A549 (cell line): ENCODE measurements at regions not wholly inside any gene's neighbourhood (a gene's known extent, or its start where the extent isn't known, plus 50 kb on each side); places are given as distances from the start of the nearest gene placed in this dataset.

Source experiments
- ATAC-seq, 2 experiments: fragments of 200-7000 bp in 1 of 2; fragments of >200 bp in 1 of 2; cut with Nextera tagmentation in 1 of 2; cut with Tn5 transposase in 1 of 2; 3 replicates each; pipeline versions ENCODE4 v1.8.0 to v1.9.1; 2018 to 2020; ENCODE audit warnings: mild to moderate bottlenecking in 1 of 2, moderate library complexity in 1 of 2
- CTCF ChIA-PET: fragments of 300-600 bp; sonication (Branson Sonifier 250); formaldehyde crosslinking; extraction: SDS; loops from one replicate; lab custom pipeline; 2021; ENCODE audit warnings: antibody characterized with exemption, inconsistent platforms; lab: Yijun Ruan, JAX
- POLR2A ChIA-PET: fragments of 350-600 bp; formaldehyde crosslinking; extraction: SDS; loops from one replicate; lab custom pipeline; 2021; ENCODE audit warnings: antibody characterized with exemption, inconsistent platforms; lab: Yijun Ruan, JAX
- DNase-seq, 2 experiments: peaks; one replicate each; pipeline versions ENCODE4 v3.0.0 to v3.0.0-alpha.2; 2011 to 2016; ENCODE audit warnings: low read depth in 1 of 2, low spot score in 1 of 2
- FAIRE-seq: peaks from 2 replicates; lab custom pipeline; 2011; peaks lifted over from hg19 to GRCh38; lab: Jason Lieb, UNC
- H3K27ac ChIP-seq, 2 experiments: fragments of >200 bp; sonication (Bioruptor Twin); formaldehyde crosslinking; 3 replicates each; pipeline ENCODE4 v1.5.1; 2016 to 2017
- H3K4me1 ChIP-seq: fragments of >200 bp; sonication (Bioruptor Twin); formaldehyde crosslinking; 3 replicates; pipeline ENCODE4 v1.6.1; 2016
- H3K4me2 ChIP-seq: fragments of >200 bp; sonication (Bioruptor Twin); formaldehyde crosslinking; 3 replicates; pipeline ENCODE4 v1.6.1; 2016
- H3K4me3 ChIP-seq: fragments of >200 bp; sonication (Bioruptor Twin); formaldehyde crosslinking; 3 replicates; pipeline ENCODE4 v1.5.1; 2016
- H3K9me3 ChIP-seq: fragments of >200 bp; sonication (Bioruptor Twin); formaldehyde crosslinking; 3 replicates; pipeline ENCODE4 v1.6.1; 2016
- CEBPB ChIP-seq, 2 experiments: fragments of >200 bp in 1 of 2; sonication (Bioruptor Twin) in 1 of 2; formaldehyde crosslinking in 1 of 2; IDR thresholded peaks; 2 replicates each; pipeline ENCODE4 v1.6.1; 2012 to 2016
- CHD4 ChIP-seq: fragments of 200-600 bp; sonication (generic); IDR thresholded peaks from 2 replicates; pipeline ENCODE4 v1.6.1; 2016; ENCODE audit warnings: antibody characterized with exemption, mild to moderate bottlenecking, borderline replicate concordance
- EHF ChIP-seq: fragments of 250-450 bp; sonication (Bioruptor Pico); IDR thresholded peaks from 2 replicates; pipeline ENCODE4 v1.5.0; 2020; ENCODE audit warnings: mild to moderate bottlenecking
- FOSL2 ChIP-seq, 2 experiments: fragments of 450-650 bp in 1 of 2; fragments of >200 bp in 1 of 2; sonication (Bioruptor Twin) in 1 of 2; formaldehyde crosslinking; IDR thresholded peaks; 2 replicates each; pipeline versions ENCODE4 v1.5.0 to v1.6.1; 2016 to 2020; ENCODE audit warnings: mild to moderate bottlenecking in 1 of 2, moderate library complexity in 1 of 2
- HMGXB4 ChIP-seq: fragments of 250-450 bp; sonication (Bioruptor Pico); IDR thresholded peaks from 2 replicates; pipeline ENCODE4 v1.5.0; 2021; ENCODE audit warnings: mild to moderate bottlenecking, moderate library complexity, borderline replicate concordance
- HOXA7 ChIP-seq: fragments of 250-450 bp; sonication (Bioruptor Pico); IDR thresholded peaks from 2 replicates; pipeline ENCODE4 v1.5.0; 2020; ENCODE audit warnings: mild to moderate bottlenecking, moderate library complexity
- HOXB13 ChIP-seq: fragments of 250-450 bp; sonication (Bioruptor Pico); IDR thresholded peaks from 2 replicates; pipeline ENCODE4 v1.5.0; 2020; ENCODE audit warnings: low read depth, mild to moderate bottlenecking, moderate library complexity
- KDM1A ChIP-seq: fragments of 200-600 bp; sonication (generic); IDR thresholded peaks from 2 replicates; pipeline ENCODE4 v1.6.1; 2016; ENCODE audit warnings: low read depth, mild to moderate bottlenecking
- KDM5A ChIP-seq: fragments of 200-600 bp; sonication (generic); IDR thresholded peaks from 2 replicates; pipeline ENCODE4 v1.6.1; 2016; ENCODE audit warnings: antibody characterized with exemption, mild to moderate bottlenecking
- NPAS2 ChIP-seq: fragments of 250-450 bp; sonication (Bioruptor Pico); IDR thresholded peaks from 2 replicates; pipeline ENCODE4 v1.8.0; 2022; ENCODE audit warnings: mild to moderate bottlenecking, moderate library complexity, borderline replicate concordance
- PBX3 ChIP-seq: IDR thresholded peaks from 2 replicates; pipeline ENCODE4 v1.6.1; 2012
- POLR2AphosphoS2 ChIP-seq: conservative IDR thresholded peaks from 2 replicates; pipeline ENCODE4 v1.6.1; 2012; ENCODE audit warnings: low read length, improper control_type of control experiment, inconsistent platforms
- RAD21 ChIP-seq, 2 experiments: fragments of >200 bp in 1 of 2; sonication (Bioruptor Twin) in 1 of 2; formaldehyde crosslinking in 1 of 2; IDR thresholded peaks in 1 of 2; conservative IDR thresholded peaks in 1 of 2; 2 replicates in 1 of 2; 3 replicates in 1 of 2; pipeline ENCODE4 v1.6.1; 2012 to 2018; ENCODE audit warnings: inconsistent platforms in 1 of 2
- REST ChIP-seq: fragments of 200-600 bp; sonication (generic); IDR thresholded peaks from 2 replicates; pipeline ENCODE4 v1.6.1; 2016; ENCODE audit warnings: antibody characterized with exemption, mild to moderate bottlenecking, moderate library complexity
- RFX5 ChIP-seq: fragments of 450-650 bp; IDR thresholded peaks from 2 replicates; pipeline ENCODE4 v1.7.1; 2014; ENCODE audit warnings: antibody characterized with exemption, mild to moderate bottlenecking, moderate library complexity
- RNF2 ChIP-seq: fragments of 200-600 bp; sonication (generic); IDR thresholded peaks from 2 replicates; pipeline ENCODE4 v1.6.1; 2016; ENCODE audit warnings: low read depth, mild to moderate bottlenecking, antibody characterized with exemption, moderate library complexity, borderline replicate concordance
- SREBF2 ChIP-seq: fragments of 450-650 bp; IDR thresholded peaks from 2 replicates; pipeline ENCODE4 v1.6.1; 2014; ENCODE audit warnings: mild to moderate bottlenecking, moderate library complexity
- TP53 ChIP-seq: fragments of 250-450 bp; sonication (Bioruptor Pico); IDR thresholded peaks from 2 replicates; pipeline ENCODE4 v1.5.0; 2021; ENCODE audit warnings: mild to moderate bottlenecking, moderate library complexity
- ZC3H11A ChIP-seq: fragments of 450-650 bp; IDR thresholded peaks from 2 replicates; pipeline ENCODE4 v1.6.1; 2014; ENCODE audit warnings: antibody characterized with exemption, mild to moderate bottlenecking
- ZFP36 ChIP-seq: fragments of 450-650 bp; IDR thresholded peaks from 2 replicates; pipeline ENCODE4 v1.6.1; 2014; ENCODE audit warnings: borderline replicate concordance; ENCODE audit not compliant: partially characterized antibody
- ZSCAN20 ChIP-seq: fragments of 250-450 bp; sonication (Bioruptor Pico); IDR thresholded peaks from 2 replicates; pipeline ENCODE4 v1.8.0; 2022; ENCODE audit warnings: mild to moderate bottlenecking, moderate library complexity
- WGBS: methylation state at CpG from one replicate; pipeline ENCODE4 v1.1.6; 2017; ENCODE audit errors: missing lambda C conversion rate; 5-methylcytosine and 5-hydroxymethylcytosine counted together
- TF ChIP-seq, protein P1 (sequence below): fragments of >200 bp; sonication (Bioruptor Twin); formaldehyde crosslinking; IDR thresholded peaks from 3 replicates; pipeline ENCODE4 v1.5.1; 2016
- TF ChIP-seq, protein P2 (sequence below): fragments of 450-650 bp; IDR thresholded peaks from 2 replicates; pipeline ENCODE4 v1.6.1; 2014; ENCODE audit warnings: antibody characterized with exemption
- TF ChIP-seq, protein P3 (sequence below): fragments of >200 bp; sonication (Bioruptor Twin); formaldehyde crosslinking; IDR thresholded peaks from 3 replicates; pipeline ENCODE4 v1.6.1; 2016

GRCh38 chr10:4359003-4359402 lies 467.0 kb upstream of the AKR1E2 start:
- CTCF ChIA-PET: interaction anchor here (0.6 kb wide), 1 partner anchor 54 kb away, joined by 3 read pairs; no protein-coding TSS in a partner anchor

GRCh38 chr10:4357911-4358310 lies 468.1 kb upstream of the AKR1E2 start:
- Histone ChIP-seq H3K4me2 (no peak overlapping the region), H3K27ac (no peak overlapping the region), H3K4me3 (no peak overlapping the region), H3K4me1 (peaks cover 30% of the 10 kb centered on the region)
- DNase-seq (no peak), FAIRE-seq (no peak)
- POLR2A ChIA-PET: interaction anchor here (0.6 kb wide), 2 partner anchors 506 to 581 kb away, joined by 4 read pairs; no protein-coding TSS in a partner anchor
- TF ChIP-seq SREBF2 (no peak), CEBPB (IDR thresholded peaks at IDR 0.05) (no peak), RFX5 (no peak), ZSCAN20 (CRISPR knock-in tag) (no peak), EHF (CRISPR knock-in tag) (no peak), REST (no peak), FOSL2 (IDR thresholded peaks at IDR 0.05) (no peak), FOSL2 (CRISPR knock-in tag; IDR thresholded peaks at IDR 0.05) (no peak), KDM5A (no peak), RAD21 (conservative IDR thresholded peaks at IDR 0.05 in 1 of 2, IDR thresholded peaks at IDR 0.05 in 1 of 2) (no peak), POLR2AphosphoS2 (no peak), RNF2 (no peak), CHD4 (no peak), PBX3 (no peak), NPAS2 (CRISPR knock-in tag) (no peak), HOXB13 (CRISPR knock-in tag) (no peak), HOXA7 (CRISPR knock-in tag) (no peak)
- TF ChIP-seq, protein P1, sequence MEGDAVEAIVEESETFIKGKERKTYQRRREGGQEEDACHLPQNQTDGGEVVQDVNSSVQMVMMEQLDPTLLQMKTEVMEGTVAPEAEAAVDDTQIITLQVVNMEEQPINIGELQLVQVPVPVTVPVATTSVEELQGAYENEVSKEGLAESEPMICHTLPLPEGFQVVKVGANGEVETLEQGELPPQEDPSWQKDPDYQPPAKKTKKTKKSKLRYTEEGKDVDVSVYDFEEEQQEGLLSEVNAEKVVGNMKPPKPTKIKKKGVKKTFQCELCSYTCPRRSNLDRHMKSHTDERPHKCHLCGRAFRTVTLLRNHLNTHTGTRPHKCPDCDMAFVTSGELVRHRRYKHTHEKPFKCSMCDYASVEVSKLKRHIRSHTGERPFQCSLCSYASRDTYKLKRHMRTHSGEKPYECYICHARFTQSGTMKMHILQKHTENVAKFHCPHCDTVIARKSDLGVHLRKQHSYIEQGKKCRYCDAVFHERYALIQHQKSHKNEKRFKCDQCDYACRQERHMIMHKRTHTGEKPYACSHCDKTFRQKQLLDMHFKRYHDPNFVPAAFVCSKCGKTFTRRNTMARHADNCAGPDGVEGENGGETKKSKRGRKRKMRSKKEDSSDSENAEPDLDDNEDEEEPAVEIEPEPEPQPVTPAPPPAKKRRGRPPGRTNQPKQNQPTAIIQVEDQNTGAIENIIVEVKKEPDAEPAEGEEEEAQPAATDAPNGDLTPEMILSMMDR: no peak
- TF ChIP-seq, protein P2, sequence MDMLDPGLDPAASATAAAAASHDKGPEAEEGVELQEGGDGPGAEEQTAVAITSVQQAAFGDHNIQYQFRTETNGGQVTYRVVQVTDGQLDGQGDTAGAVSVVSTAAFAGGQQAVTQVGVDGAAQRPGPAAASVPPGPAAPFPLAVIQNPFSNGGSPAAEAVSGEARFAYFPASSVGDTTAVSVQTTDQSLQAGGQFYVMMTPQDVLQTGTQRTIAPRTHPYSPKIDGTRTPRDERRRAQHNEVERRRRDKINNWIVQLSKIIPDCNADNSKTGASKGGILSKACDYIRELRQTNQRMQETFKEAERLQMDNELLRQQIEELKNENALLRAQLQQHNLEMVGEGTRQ: no peak
- TF ChIP-seq, protein P3, sequence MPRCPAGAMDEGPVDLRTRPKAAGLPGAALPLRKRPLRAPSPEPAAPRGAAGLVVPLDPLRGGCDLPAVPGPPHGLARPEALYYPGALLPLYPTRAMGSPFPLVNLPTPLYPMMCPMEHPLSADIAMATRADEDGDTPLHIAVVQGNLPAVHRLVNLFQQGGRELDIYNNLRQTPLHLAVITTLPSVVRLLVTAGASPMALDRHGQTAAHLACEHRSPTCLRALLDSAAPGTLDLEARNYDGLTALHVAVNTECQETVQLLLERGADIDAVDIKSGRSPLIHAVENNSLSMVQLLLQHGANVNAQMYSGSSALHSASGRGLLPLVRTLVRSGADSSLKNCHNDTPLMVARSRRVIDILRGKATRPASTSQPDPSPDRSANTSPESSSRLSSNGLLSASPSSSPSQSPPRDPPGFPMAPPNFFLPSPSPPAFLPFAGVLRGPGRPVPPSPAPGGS: no peak
- TF ChIP-seq, all 56 proteins: peak for 0
- no peak for ATAC-seq
- H3K9me3 ChIP-seq: no peaks in the 10 kb centered on the region
- CTCF ChIA-PET: interaction anchor here (0.7 to 1.0 kb wide), 2 partner anchors 100 to 299 kb away, joined by 3 read pairs; no protein-coding TSS in a partner anchor

More at GRCh38 chr10:4359003-4359402, 467.0 kb upstream of the AKR1E2 start:
- H3K27ac ChIP-seq: no peak overlapping the region
- WGBS: 65% methylated on average over 5 of the region's 5 CpGs
- POLR2A ChIA-PET: no interaction called here
- H3K4me3 ChIP-seq: no peak overlapping the region
- H3K9me3 ChIP-seq: no peaks in the 10 kb centered on the region
- FAIRE-seq (no peak), DNase-seq (peak in 1 of 2 experiments; percentile 35), ATAC-seq (no peak)
- peak overlapping the region; percentile 31 for H3K4me2 ChIP-seq
- H3K4me1 ChIP-seq: peaks cover 19% of the 10 kb centered on the region
- TF ChIP-seq ZSCAN20 (CRISPR knock-in tag): no peak
- TF ChIP-seq HMGXB4: no peak
- TF ChIP-seq ZFP36: no peak
- no peak for TF ChIP-seq ZC3H11A
- TF ChIP-seq HOXB13 (CRISPR knock-in tag): no peak
- no peak for TF ChIP-seq KDM5A
- no peak for TF ChIP-seq KDM1A
- TF ChIP-seq TP53: no peak
